WTC11 (cell line): ENCODE measurements at regions not wholly inside any gene's neighbourhood (a gene's known extent, or its start where the extent isn't known, plus 50 kb on each side); places are given as distances from the start of the nearest gene placed in this dataset.

ENCODE experiments used
- ATAC-seq: fragments of 200-7000 bp; cut with Tn5 transposase; 2 replicates; pipeline ENCODE4 v1.10.0; 2021; ENCODE audit warnings: mild to moderate bottlenecking, moderate library complexity
- CTCF ChIA-PET: fragments of 300-600 bp; sonication (Branson Sonifier 250); formaldehyde crosslinking; loops from one replicate; lab custom pipeline; 2021; ENCODE audit warnings: antibody characterized with exemption; lab: Charles Lee
- POLR2A ChIA-PET: fragments of 350-600 bp; sonication (Branson Sonifier 250); formaldehyde crosslinking; loops from one replicate; lab custom pipeline; 2021; ENCODE audit warnings: antibody characterized with exemption; lab: Charles Lee
- DNase-seq: peaks from one replicate; pipeline ENCODE4 v3.0.0; 2021; ENCODE audit warnings: low spot score
- H3K27ac Mint-ChIP-seq: 2 replicates; pipeline ENCODE4 v1.8.0; 2021; ENCODE audit warnings: mixed read lengths
- H3K27me3 Mint-ChIP-seq: 2 replicates; pipeline ENCODE4 v1.8.0; 2021; ENCODE audit warnings: low read depth, mild to moderate bottlenecking, moderate library complexity, mixed read lengths
- H3K36me3 Mint-ChIP-seq: 2 replicates; pipeline ENCODE4 v1.8.0; 2021; ENCODE audit warnings: mixed read lengths
- H3K4me1 Mint-ChIP-seq: 2 replicates; pipeline ENCODE4 v1.8.0; 2022; ENCODE audit warnings: mixed read lengths
- H3K4me3 Mint-ChIP-seq: 2 replicates; pipeline ENCODE4 v1.8.0; 2021; ENCODE audit warnings: mild to moderate bottlenecking, moderate library complexity, mixed read lengths
- H3K9me3 Mint-ChIP-seq: 2 replicates; pipeline ENCODE4 v1.8.0; 2021; ENCODE audit warnings: mixed read lengths
- CREM ChIP-seq: sonication (generic); formaldehyde crosslinking; IDR thresholded peaks from 2 replicates; pipeline ENCODE4 v1.8.1; 2022; ENCODE audit warnings: mild to moderate bottlenecking, missing genetic modification reagents, moderate library complexity
- EMX1 ChIP-seq: fragments of 250-450 bp; sonication (Bioruptor Pico); IDR thresholded peaks from 2 replicates; pipeline ENCODE4 v1.8.0; 2021; ENCODE audit warnings: mild to moderate bottlenecking
- JUN ChIP-seq: sonication (generic); formaldehyde crosslinking; IDR thresholded peaks from 2 replicates; pipeline ENCODE4 v1.8.0; 2023; ENCODE audit warnings: mild to moderate bottlenecking, missing genetic modification reagents
- NR1H2 ChIP-seq: sonication (generic); formaldehyde crosslinking; IDR thresholded peaks from 2 replicates; pipeline ENCODE4 v1.9.0; 2021; ENCODE audit warnings: mild to moderate bottlenecking, moderate library complexity, missing genetic modification reagents
- NR2C2 ChIP-seq: sonication (generic); formaldehyde crosslinking; IDR thresholded peaks from 2 replicates; pipeline ENCODE4 v1.8.0; 2022; ENCODE audit warnings: mild to moderate bottlenecking, missing genetic modification reagents
- RORB ChIP-seq: fragments of 250-450 bp; sonication (Bioruptor Pico); IDR thresholded peaks from 2 replicates; pipeline ENCODE4 v1.9.0; 2021; ENCODE audit warnings: mild to moderate bottlenecking
- SOX15 ChIP-seq: fragments of 250-450 bp; sonication (Bioruptor Pico); IDR thresholded peaks from 2 replicates; pipeline ENCODE4 v1.9.0; 2021; ENCODE audit warnings: mild to moderate bottlenecking
- SP1 ChIP-seq: sonication (generic); formaldehyde crosslinking; conservative IDR thresholded peaks from 2 replicates; pipeline ENCODE4 v1.8.1; 2022; ENCODE audit warnings: missing genetic modification reagents
- ZNF317 ChIP-seq: sonication (generic); formaldehyde crosslinking; IDR thresholded peaks from 2 replicates; pipeline ENCODE4 v1.8.1; 2023; ENCODE audit warnings: low read depth, mild to moderate bottlenecking, moderate library complexity, missing genetic modification reagents, borderline replicate concordance
- ZNF396 ChIP-seq: fragments of 250-450 bp; sonication (Bioruptor Pico); IDR thresholded peaks from 2 replicates; pipeline ENCODE4 v1.8.0; 2021; ENCODE audit warnings: mild to moderate bottlenecking, moderate library complexity, borderline replicate concordance
- TF ChIP-seq, protein P1 (sequence below): sonication (generic); formaldehyde crosslinking; IDR thresholded peaks from 2 replicates; pipeline ENCODE4 v1.8.0; 2023; ENCODE audit warnings: missing genetic modification reagents, mild to moderate bottlenecking, borderline replicate concordance
- TF ChIP-seq, protein P2 (sequence below): sonication (generic); formaldehyde crosslinking; IDR thresholded peaks from 2 replicates; pipeline ENCODE4 v1.8.1; 2023; ENCODE audit warnings: mild to moderate bottlenecking, missing genetic modification reagents, borderline replicate concordance
- TF ChIP-seq, protein P3 (sequence below): fragments of 250-450 bp; sonication (Bioruptor Pico); IDR thresholded peaks from 2 replicates; pipeline ENCODE4 v1.8.0; 2021; ENCODE audit warnings: mild to moderate bottlenecking
- TF ChIP-seq, protein P4 (sequence below): sonication (generic); formaldehyde crosslinking; IDR thresholded peaks from 2 replicates; pipeline ENCODE4 v1.8.1; 2023; ENCODE audit warnings: mild to moderate bottlenecking, moderate library complexity, missing genetic modification reagents
- TF ChIP-seq, protein P5 (sequence below): fragments of 250-450 bp; sonication (Bioruptor Pico); IDR thresholded peaks from 2 replicates; pipeline ENCODE4 v1.9.0; 2021; ENCODE audit warnings: mild to moderate bottlenecking
- TF ChIP-seq, protein P6 (sequence below): sonication (generic); formaldehyde crosslinking; conservative IDR thresholded peaks from 2 replicates; pipeline ENCODE4 v1.8.1; 2023; ENCODE audit warnings: mild to moderate bottlenecking, low read depth, missing genetic modification reagents, moderate library complexity
- TF ChIP-seq, protein P7 (sequence below): sonication (generic); formaldehyde crosslinking; IDR thresholded peaks from 2 replicates; pipeline ENCODE4 v1.8.0; 2023; ENCODE audit warnings: missing genetic modification reagents

DNA sequence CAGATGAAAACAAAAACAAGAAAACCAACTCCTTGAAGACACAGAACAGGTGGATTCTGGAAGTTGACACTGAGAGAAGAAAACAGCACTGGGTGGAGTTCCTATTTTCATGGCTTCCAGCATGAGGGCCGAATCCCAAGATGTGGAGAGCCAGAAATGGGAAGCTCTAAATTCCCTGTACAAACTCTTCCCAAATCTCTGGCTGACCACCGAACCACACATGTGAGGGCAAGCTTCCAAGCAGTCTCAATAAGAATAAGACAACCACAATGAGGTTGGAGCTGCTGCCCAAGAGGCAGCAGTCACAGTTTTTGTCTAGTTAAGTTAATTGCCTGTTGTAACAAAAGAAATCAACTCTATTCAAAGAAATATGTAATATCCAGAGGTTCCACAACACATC, 339.3 kb upstream of the SLC30A5 start:
- no peak for ATAC-seq
- TF ChIP-seq, protein P1, sequence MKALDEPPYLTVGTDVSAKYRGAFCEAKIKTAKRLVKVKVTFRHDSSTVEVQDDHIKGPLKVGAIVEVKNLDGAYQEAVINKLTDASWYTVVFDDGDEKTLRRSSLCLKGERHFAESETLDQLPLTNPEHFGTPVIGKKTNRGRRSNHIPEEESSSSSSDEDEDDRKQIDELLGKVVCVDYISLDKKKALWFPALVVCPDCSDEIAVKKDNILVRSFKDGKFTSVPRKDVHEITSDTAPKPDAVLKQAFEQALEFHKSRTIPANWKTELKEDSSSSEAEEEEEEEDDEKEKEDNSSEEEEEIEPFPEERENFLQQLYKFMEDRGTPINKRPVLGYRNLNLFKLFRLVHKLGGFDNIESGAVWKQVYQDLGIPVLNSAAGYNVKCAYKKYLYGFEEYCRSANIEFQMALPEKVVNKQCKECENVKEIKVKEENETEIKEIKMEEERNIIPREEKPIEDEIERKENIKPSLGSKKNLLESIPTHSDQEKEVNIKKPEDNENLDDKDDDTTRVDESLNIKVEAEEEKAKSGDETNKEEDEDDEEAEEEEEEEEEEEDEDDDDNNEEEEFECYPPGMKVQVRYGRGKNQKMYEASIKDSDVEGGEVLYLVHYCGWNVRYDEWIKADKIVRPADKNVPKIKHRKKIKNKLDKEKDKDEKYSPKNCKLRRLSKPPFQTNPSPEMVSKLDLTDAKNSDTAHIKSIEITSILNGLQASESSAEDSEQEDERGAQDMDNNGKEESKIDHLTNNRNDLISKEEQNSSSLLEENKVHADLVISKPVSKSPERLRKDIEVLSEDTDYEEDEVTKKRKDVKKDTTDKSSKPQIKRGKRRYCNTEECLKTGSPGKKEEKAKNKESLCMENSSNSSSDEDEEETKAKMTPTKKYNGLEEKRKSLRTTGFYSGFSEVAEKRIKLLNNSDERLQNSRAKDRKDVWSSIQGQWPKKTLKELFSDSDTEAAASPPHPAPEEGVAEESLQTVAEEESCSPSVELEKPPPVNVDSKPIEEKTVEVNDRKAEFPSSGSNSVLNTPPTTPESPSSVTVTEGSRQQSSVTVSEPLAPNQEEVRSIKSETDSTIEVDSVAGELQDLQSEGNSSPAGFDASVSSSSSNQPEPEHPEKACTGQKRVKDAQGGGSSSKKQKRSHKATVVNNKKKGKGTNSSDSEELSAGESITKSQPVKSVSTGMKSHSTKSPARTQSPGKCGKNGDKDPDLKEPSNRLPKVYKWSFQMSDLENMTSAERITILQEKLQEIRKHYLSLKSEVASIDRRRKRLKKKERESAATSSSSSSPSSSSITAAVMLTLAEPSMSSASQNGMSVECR (CRISPR knock-in tag): no peak
- TF ChIP-seq SP1 (CRISPR knock-in tag) (no peak), SOX15 (CRISPR knock-in tag) (no peak), JUN (CRISPR knock-in tag) (no peak), RORB (CRISPR knock-in tag) (no peak)
- TF ChIP-seq, protein P2, sequence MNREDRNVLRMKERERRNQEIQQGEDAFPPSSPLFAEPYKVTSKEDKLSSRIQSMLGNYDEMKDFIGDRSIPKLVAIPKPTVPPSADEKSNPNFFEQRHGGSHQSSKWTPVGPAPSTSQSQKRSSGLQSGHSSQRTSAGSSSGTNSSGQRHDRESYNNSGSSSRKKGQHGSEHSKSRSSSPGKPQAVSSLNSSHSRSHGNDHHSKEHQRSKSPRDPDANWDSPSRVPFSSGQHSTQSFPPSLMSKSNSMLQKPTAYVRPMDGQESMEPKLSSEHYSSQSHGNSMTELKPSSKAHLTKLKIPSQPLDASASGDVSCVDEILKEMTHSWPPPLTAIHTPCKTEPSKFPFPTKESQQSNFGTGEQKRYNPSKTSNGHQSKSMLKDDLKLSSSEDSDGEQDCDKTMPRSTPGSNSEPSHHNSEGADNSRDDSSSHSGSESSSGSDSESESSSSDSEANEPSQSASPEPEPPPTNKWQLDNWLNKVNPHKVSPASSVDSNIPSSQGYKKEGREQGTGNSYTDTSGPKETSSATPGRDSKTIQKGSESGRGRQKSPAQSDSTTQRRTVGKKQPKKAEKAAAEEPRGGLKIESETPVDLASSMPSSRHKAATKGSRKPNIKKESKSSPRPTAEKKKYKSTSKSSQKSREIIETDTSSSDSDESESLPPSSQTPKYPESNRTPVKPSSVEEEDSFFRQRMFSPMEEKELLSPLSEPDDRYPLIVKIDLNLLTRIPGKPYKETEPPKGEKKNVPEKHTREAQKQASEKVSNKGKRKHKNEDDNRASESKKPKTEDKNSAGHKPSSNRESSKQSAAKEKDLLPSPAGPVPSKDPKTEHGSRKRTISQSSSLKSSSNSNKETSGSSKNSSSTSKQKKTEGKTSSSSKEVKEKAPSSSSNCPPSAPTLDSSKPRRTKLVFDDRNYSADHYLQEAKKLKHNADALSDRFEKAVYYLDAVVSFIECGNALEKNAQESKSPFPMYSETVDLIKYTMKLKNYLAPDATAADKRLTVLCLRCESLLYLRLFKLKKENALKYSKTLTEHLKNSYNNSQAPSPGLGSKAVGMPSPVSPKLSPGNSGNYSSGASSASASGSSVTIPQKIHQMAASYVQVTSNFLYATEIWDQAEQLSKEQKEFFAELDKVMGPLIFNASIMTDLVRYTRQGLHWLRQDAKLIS: no peak
- TF ChIP-seq, protein P3, sequence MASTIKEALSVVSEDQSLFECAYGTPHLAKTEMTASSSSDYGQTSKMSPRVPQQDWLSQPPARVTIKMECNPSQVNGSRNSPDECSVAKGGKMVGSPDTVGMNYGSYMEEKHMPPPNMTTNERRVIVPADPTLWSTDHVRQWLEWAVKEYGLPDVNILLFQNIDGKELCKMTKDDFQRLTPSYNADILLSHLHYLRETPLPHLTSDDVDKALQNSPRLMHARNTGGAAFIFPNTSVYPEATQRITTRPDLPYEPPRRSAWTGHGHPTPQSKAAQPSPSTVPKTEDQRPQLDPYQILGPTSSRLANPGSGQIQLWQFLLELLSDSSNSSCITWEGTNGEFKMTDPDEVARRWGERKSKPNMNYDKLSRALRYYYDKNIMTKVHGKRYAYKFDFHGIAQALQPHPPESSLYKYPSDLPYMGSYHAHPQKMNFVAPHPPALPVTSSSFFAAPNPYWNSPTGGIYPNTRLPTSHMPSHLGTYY (CRISPR knock-in tag): no peak
- TF ChIP-seq, all 79 proteins: peak for 0
- H3K27ac Mint-ChIP-seq: no peak overlapping the region
- peaks cover 11% of the 10 kb centered on the region; the same call in 1 of the 2 replicates for H3K9me3 Mint-ChIP-seq
- DNase-seq: no peak
- POLR2A ChIA-PET: no interaction called here
- CTCF ChIA-PET: no interaction called here
- no peak overlapping the region for H3K4me3 Mint-ChIP-seq
- H3K4me1 Mint-ChIP-seq: peaks cover 16% of the 10 kb centered on the region
- no peaks in the 10 kb centered on the region for H3K36me3 Mint-ChIP-seq
- H3K27me3 Mint-ChIP-seq: no peaks in the 10 kb centered on the region; the same call in 1 of the 2 replicates

DNA sequence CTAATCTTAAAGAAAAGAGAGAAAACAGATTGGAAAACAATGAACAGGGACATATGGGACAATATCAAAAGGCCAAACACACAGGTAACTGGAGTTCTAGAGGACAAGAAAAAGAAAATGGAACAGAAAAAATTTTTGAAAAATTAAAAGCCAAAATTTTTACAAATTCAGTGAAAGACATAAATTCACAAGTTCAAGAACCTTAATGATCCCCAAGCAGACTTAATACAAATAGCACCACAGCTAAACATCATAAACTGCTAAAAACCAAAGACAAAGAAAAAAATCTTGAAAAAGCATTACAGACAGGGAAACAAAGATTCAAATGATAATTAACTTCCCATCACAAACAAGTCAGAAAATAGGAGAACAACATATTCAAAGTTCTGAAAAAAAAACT, 338.5 kb upstream of the SLC30A5 start:
- DNase-seq: no peak
- peaks cover 5% of the 10 kb centered on the region; the same call in 1 of the 2 replicates for H3K9me3 Mint-ChIP-seq
- no peaks in the 10 kb centered on the region for H3K36me3 Mint-ChIP-seq
- ChIA-PET CTCF (no interaction called here), POLR2A (no interaction called here)
- ATAC-seq: no peak
- no peak for TF ChIP-seq SOX15 (CRISPR knock-in tag)
- no peak for TF ChIP-seq RORB (CRISPR knock-in tag)
- no peak for TF ChIP-seq EMX1 (CRISPR knock-in tag)
- no peak for TF ChIP-seq NR1H2 (CRISPR knock-in tag)
- no peak for TF ChIP-seq NR2C2 (CRISPR knock-in tag)
- TF ChIP-seq, protein P4, sequence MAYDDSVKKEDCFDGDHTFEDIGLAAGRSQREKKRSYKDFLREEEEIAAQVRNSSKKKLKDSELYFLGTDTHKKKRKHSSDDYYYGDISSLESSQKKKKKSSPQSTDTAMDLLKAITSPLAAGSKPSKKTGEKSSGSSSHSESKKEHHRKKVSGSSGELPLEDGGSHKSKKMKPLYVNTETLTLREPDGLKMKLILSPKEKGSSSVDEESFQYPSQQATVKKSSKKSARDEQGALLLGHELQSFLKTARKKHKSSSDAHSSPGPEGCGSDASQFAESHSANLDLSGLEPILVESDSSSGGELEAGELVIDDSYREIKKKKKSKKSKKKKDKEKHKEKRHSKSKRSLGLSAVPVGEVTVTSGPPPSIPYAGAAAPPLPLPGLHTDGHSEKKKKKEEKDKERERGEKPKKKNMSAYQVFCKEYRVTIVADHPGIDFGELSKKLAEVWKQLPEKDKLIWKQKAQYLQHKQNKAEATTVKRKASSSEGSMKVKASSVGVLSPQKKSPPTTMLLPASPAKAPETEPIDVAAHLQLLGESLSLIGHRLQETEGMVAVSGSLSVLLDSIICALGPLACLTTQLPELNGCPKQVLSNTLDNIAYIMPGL (CRISPR knock-in tag): no peak
- H3K4me3 Mint-ChIP-seq: no peak overlapping the region
- H3K4me1 Mint-ChIP-seq: peaks cover 16% of the 10 kb centered on the region
- no peak overlapping the region for H3K27ac Mint-ChIP-seq
- no peaks in the 10 kb centered on the region; the same call in 1 of the 2 replicates for H3K27me3 Mint-ChIP-seq

DNA sequence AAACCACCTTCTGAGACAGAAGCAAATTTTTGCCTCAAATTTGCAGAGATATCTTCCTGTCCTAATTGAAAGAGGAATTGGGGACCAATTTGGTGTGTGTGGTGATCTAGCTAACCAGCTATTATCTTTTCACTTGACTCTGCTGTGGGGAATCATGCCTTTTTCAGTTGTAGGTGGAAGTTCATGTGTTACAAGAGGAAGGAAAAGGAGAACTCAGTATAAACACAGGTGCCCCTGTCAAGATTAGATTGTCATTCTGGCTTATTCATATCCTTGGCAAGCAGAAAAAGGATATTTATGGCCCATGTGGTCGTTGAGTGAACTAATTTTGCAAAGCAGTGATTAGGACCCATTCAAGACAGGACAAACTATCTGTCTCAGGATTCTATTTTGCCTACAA, 336.8 kb upstream of the SLC30A5 start:
- no peak overlapping the region for H3K4me3 Mint-ChIP-seq
- H3K4me1 Mint-ChIP-seq: peaks cover 8% of the 10 kb centered on the region; the same call in 1 of the 2 replicates
- H3K27ac Mint-ChIP-seq: no peak overlapping the region
- ChIA-PET CTCF (no interaction called here), POLR2A (no interaction called here)
- peaks cover 5% of the 10 kb centered on the region; the same call in 1 of the 2 replicates for H3K9me3 Mint-ChIP-seq
- H3K27me3 Mint-ChIP-seq: no peaks in the 10 kb centered on the region; the same call in 1 of the 2 replicates
- DNase-seq (no peak), ATAC-seq (no peak)
- no peaks in the 10 kb centered on the region for H3K36me3 Mint-ChIP-seq
- no peak for TF ChIP-seq ZNF396 (CRISPR knock-in tag)
- no peak for TF ChIP-seq CREM (CRISPR knock-in tag)
- TF ChIP-seq, protein P5, sequence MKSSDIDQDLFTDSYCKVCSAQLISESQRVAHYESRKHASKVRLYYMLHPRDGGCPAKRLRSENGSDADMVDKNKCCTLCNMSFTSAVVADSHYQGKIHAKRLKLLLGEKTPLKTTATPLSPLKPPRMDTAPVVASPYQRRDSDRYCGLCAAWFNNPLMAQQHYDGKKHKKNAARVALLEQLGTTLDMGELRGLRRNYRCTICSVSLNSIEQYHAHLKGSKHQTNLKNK (CRISPR knock-in tag): no peak
- no peak for TF ChIP-seq NR2C2 (CRISPR knock-in tag)
- TF ChIP-seq, protein P6, sequence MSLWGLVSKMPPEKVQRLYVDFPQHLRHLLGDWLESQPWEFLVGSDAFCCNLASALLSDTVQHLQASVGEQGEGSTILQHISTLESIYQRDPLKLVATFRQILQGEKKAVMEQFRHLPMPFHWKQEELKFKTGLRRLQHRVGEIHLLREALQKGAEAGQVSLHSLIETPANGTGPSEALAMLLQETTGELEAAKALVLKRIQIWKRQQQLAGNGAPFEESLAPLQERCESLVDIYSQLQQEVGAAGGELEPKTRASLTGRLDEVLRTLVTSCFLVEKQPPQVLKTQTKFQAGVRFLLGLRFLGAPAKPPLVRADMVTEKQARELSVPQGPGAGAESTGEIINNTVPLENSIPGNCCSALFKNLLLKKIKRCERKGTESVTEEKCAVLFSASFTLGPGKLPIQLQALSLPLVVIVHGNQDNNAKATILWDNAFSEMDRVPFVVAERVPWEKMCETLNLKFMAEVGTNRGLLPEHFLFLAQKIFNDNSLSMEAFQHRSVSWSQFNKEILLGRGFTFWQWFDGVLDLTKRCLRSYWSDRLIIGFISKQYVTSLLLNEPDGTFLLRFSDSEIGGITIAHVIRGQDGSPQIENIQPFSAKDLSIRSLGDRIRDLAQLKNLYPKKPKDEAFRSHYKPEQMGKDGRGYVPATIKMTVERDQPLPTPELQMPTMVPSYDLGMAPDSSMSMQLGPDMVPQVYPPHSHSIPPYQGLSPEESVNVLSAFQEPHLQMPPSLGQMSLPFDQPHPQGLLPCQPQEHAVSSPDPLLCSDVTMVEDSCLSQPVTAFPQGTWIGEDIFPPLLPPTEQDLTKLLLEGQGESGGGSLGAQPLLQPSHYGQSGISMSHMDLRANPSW (CRISPR knock-in tag): no peak
- TF ChIP-seq, protein P7, sequence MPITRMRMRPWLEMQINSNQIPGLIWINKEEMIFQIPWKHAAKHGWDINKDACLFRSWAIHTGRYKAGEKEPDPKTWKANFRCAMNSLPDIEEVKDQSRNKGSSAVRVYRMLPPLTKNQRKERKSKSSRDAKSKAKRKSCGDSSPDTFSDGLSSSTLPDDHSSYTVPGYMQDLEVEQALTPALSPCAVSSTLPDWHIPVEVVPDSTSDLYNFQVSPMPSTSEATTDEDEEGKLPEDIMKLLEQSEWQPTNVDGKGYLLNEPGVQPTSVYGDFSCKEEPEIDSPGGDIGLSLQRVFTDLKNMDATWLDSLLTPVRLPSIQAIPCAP: no peak
- no peak for TF ChIP-seq ZNF317
